ENCODE measurements at regions not wholly inside any gene's neighbourhood (a gene's known extent, or its start where the extent isn't known, plus 50 kb on each side); places are given as distances from the start of the nearest gene placed in this dataset.

GRCh38 chr19:28494461-28494860 is 718.5 kb downstream of the UQCRFS1 start:
- no peak overlapping the region for H3K4me3 Mint-ChIP-seq (ENCODE audit: low read depth, unreplicated experiment)
- H3K27me3 Mint-ChIP-seq (ENCODE audit: unreplicated experiment), result no peaks in the 10 kb centered on the region
- DNase-seq, result no peak
- no TSS peak for BruUV-seq (replicated peaks)
- no peak overlapping the region for H3K27ac Mint-ChIP-seq (ENCODE audit: unreplicated experiment)
- CTCF ChIA-PET, result no interaction called here
- intact Hi-C loops (cut with micrococcal nuclease; ENCODE audit: unreplicated experiment), result no loop called here
- H3K36me3 Mint-ChIP-seq (ENCODE audit: insufficient read depth, unreplicated experiment), result no peaks in the 10 kb centered on the region
- H3K4me1 Mint-ChIP-seq (ENCODE audit: low read depth, unreplicated experiment), result peaks cover 7% of the 10 kb centered on the region
- no peak for TF ChIP-seq CTCF (IDR thresholded peaks at IDR 0.05; ENCODE audit: unreplicated experiment)
- no peaks in the 10 kb centered on the region for H3K9me3 Mint-ChIP-seq (ENCODE audit: low read depth, unreplicated experiment)

DNA sequence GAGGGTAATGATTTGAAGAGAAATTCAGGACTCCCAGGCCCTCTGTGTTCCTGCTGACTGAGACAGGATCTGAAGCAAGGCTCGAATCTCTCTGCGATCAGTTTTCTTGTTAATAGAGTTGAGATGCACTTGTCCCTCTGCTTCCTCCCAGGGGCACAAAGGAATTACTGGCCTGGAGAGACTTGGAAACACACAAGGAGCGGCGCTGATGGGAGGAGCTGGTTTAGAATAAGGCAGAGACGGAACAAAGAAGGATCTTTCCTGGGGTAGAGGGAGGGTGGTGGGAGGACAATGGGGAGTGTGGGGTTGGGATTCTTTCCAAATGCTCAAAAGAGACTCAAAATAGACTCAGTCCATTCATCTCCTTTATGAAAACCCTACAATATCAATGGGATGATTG is 719.1 kb downstream of the UQCRFS1 start:
- intact Hi-C loops (cut with micrococcal nuclease; ENCODE audit: unreplicated experiment), result no loop called here
- no peaks in the 10 kb centered on the region for H3K36me3 Mint-ChIP-seq (ENCODE audit: insufficient read depth, unreplicated experiment)
- BruUV-seq (replicated peaks), result no TSS peak
- H3K4me1 Mint-ChIP-seq (ENCODE audit: low read depth, unreplicated experiment), result peaks cover 7% of the 10 kb centered on the region
- CTCF ChIA-PET, result no interaction called here
- no peaks in the 10 kb centered on the region for H3K27me3 Mint-ChIP-seq (ENCODE audit: unreplicated experiment)
- TF ChIP-seq CTCF (IDR thresholded peaks at IDR 0.05; ENCODE audit: unreplicated experiment), result no peak
- DNase-seq, result no peak
- H3K27ac Mint-ChIP-seq (ENCODE audit: unreplicated experiment), result no peak overlapping the region
- no peak overlapping the region for H3K4me3 Mint-ChIP-seq (ENCODE audit: low read depth, unreplicated experiment)
- no peaks in the 10 kb centered on the region for H3K9me3 Mint-ChIP-seq (ENCODE audit: low read depth, unreplicated experiment)

DNA sequence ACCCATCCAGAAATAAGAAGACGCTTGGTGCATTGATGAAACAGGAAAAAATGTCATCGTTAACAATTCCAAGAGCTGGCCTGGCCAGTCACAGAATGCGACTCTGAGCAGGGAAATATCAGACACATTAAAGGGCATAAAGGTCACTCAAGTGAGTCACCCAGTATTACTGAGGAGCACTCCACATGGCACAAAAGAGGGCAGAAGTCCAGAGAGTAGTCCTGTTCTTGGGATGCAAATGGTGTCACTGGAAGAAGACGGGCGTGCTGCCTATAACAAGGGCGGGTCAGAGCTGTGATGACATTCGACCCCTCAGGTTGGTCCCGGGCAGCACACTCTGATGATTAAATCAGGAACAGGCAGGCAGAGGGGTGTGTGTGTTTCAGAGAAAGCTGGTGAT is 720.3 kb downstream of the UQCRFS1 start:
- Mint-ChIP-seq H3K27me3 (ENCODE audit: unreplicated experiment) (no peaks in the 10 kb centered on the region), H3K36me3 (ENCODE audit: insufficient read depth, unreplicated experiment) (no peaks in the 10 kb centered on the region), H3K4me3 (ENCODE audit: low read depth, unreplicated experiment) (no peak overlapping the region), H3K27ac (ENCODE audit: unreplicated experiment) (no peak overlapping the region), H3K4me1 (ENCODE audit: low read depth, unreplicated experiment) (peaks cover 7% of the 10 kb centered on the region), H3K9me3 (ENCODE audit: low read depth, unreplicated experiment) (no peaks in the 10 kb centered on the region)
- BruUV-seq (replicated peaks), result no TSS peak
- intact Hi-C loops (cut with micrococcal nuclease; ENCODE audit: unreplicated experiment), result no loop called here
- CTCF ChIA-PET, result no interaction called here
- no peak for DNase-seq
- TF ChIP-seq CTCF (IDR thresholded peaks at IDR 0.05; ENCODE audit: unreplicated experiment), result no peak

DNA sequence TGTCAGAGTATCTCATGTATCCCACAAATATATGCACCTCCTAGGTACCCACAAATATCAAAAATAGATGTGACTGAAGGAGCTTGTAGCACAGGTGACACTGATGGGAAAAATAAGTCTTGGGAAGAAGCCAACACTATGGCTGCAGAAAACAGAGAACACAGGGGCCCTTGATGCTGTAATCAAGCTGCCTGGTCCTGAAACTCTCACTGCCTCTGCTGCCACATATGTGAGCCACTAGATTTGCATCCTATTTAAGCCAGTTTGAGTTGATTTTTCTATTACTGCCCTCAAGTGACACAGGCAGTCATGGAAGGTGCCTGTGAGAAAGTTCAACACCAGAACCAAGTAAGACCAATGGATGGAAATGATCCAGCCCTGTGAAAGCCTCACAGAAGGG is 720.8 kb downstream of the UQCRFS1 start:
- CTCF ChIA-PET, result no interaction called here
- no peak overlapping the region for H3K27ac Mint-ChIP-seq (ENCODE audit: unreplicated experiment)
- H3K27me3 Mint-ChIP-seq (ENCODE audit: unreplicated experiment), result no peaks in the 10 kb centered on the region
- H3K4me3 Mint-ChIP-seq (ENCODE audit: low read depth, unreplicated experiment), result no peak overlapping the region
- H3K4me1 Mint-ChIP-seq (ENCODE audit: low read depth, unreplicated experiment), result peaks cover 7% of the 10 kb centered on the region
- TF ChIP-seq CTCF (IDR thresholded peaks at IDR 0.05; ENCODE audit: unreplicated experiment), result no peak
- no peaks in the 10 kb centered on the region for H3K9me3 Mint-ChIP-seq (ENCODE audit: low read depth, unreplicated experiment)
- intact Hi-C loops (cut with micrococcal nuclease; ENCODE audit: unreplicated experiment), result no loop called here
- BruUV-seq (replicated peaks), result no TSS peak
- H3K36me3 Mint-ChIP-seq (ENCODE audit: insufficient read depth, unreplicated experiment), result no peaks in the 10 kb centered on the region
- no peak for DNase-seq

DNA sequence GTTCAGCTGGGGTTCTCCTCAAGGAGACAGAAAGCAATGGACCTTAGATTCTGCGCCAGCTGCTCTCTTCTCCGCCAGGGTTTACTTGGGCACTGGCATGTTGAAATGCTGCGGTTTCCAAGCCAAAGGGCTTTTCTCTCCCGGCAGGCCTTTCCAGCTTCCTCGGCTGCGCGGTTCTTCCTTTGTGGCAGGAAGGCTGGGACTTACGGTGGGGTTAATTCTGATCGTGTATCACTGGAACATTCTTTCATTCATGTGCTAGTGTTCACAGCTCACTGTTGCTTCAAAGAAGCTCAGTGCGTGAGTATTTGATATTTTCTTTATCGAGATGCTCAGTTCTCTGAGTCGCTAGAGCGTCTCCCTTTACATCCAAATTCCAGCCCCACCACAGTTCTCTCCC is 723.2 kb downstream of the UQCRFS1 start:
- intact Hi-C loops (cut with micrococcal nuclease; ENCODE audit: unreplicated experiment), result no loop called here
- DNase-seq, result no peak
- no peaks in the 10 kb centered on the region for H3K36me3 Mint-ChIP-seq (ENCODE audit: insufficient read depth, unreplicated experiment)
- no peaks in the 10 kb centered on the region for H3K27me3 Mint-ChIP-seq (ENCODE audit: unreplicated experiment)
- H3K9me3 Mint-ChIP-seq (ENCODE audit: low read depth, unreplicated experiment), result no peaks in the 10 kb centered on the region
- H3K27ac Mint-ChIP-seq (ENCODE audit: unreplicated experiment), result no peak overlapping the region
- CTCF ChIA-PET, result no interaction called here
- peaks cover 7% of the 10 kb centered on the region for H3K4me1 Mint-ChIP-seq (ENCODE audit: low read depth, unreplicated experiment)
- no TSS peak for BruUV-seq (replicated peaks)
- H3K4me3 Mint-ChIP-seq (ENCODE audit: low read depth, unreplicated experiment), result no peak overlapping the region
- TF ChIP-seq CTCF (IDR thresholded peaks at IDR 0.05; ENCODE audit: unreplicated experiment), result no peak

Data from Calu3 (cell line).